ENCODE measurements at regions not wholly inside any gene's neighbourhood (a gene's known extent, or its start where the extent isn't known, plus 50 kb on each side); places are given as distances from the start of the nearest gene placed in this dataset.
"Not testable (repeated sequence)": the region's sequence is repeated elsewhere in the genome, so short reads cannot be mapped to it uniquely, and the experiment has no call there.

GRCh38 chrX:140040386-140040785 is 75.1 kb upstream of the CXorf66 start:
- Histone ChIP-seq H3K4me3 (ENCODE audit: low read depth in 1 of 2, low read length in 1 of 2) (no peak overlapping the region), H3K27ac (no peak overlapping the region), H3K27me3 (no peaks in the 10 kb centered on the region), H3K36me3 (no peaks in the 10 kb centered on the region), H3K4me1 (ENCODE audit: control insufficient read depth in 1 of 2, insufficient read depth in 1 of 2, low read depth in 1 of 2, low read length in 1 of 2) (no peaks in the 10 kb centered on the region), H3K9me3 (no peaks in the 10 kb centered on the region)
- no peak for TF ChIP-seq CTCF (IDR thresholded peaks at IDR 0.05)

- no peaks in the 10 kb centered on the region for H3K9me3 ChIP-seq
- H3K36me3 ChIP-seq, result no peaks in the 10 kb centered on the region
- H3K4me3 ChIP-seq (ENCODE audit: low read depth in 1 of 2, low read length in 1 of 2), result no peak overlapping the region
- H3K27me3 ChIP-seq, result no peaks in the 10 kb centered on the region
- no peak for TF ChIP-seq CTCF (IDR thresholded peaks at IDR 0.05)
- H3K4me1 ChIP-seq (ENCODE audit: control insufficient read depth in 1 of 2, insufficient read depth in 1 of 2, low read depth in 1 of 2, low read length in 1 of 2), result no peaks in the 10 kb centered on the region
- no peak overlapping the region for H3K27ac ChIP-seq
Observed at GRCh38 chrX:140038842-140039241, 73.5 kb upstream of the CXorf66 start.

GRCh38 chrX:140034916-140035315 is 69.6 kb upstream of the CXorf66 start:
- Histone ChIP-seq H3K36me3 (no peaks in the 10 kb centered on the region), H3K4me1 (ENCODE audit: control insufficient read depth in 1 of 2, insufficient read depth in 1 of 2, low read depth in 1 of 2, low read length in 1 of 2) (no peaks in the 10 kb centered on the region), H3K4me3 (ENCODE audit: low read depth in 1 of 2, low read length in 1 of 2) (no peak overlapping the region), H3K9me3 (no peaks in the 10 kb centered on the region), H3K27ac (no peak overlapping the region), H3K27me3 (no peaks in the 10 kb centered on the region)
- TF ChIP-seq CTCF (IDR thresholded peaks at IDR 0.05), result no peak

- H3K9me3 ChIP-seq, result no peaks in the 10 kb centered on the region
- H3K36me3 ChIP-seq, result no peaks in the 10 kb centered on the region
- no peak overlapping the region for H3K4me3 ChIP-seq (ENCODE audit: low read depth in 1 of 2, low read length in 1 of 2)
- H3K4me1 ChIP-seq (ENCODE audit: control insufficient read depth in 1 of 2, insufficient read depth in 1 of 2, low read depth in 1 of 2, low read length in 1 of 2), result no peaks in the 10 kb centered on the region
- TF ChIP-seq CTCF (IDR thresholded peaks at IDR 0.05), result no peak
- H3K27me3 ChIP-seq, result no peaks in the 10 kb centered on the region
- no peak overlapping the region for H3K27ac ChIP-seq
Observed at GRCh38 chrX:140022482-140022881, 57.2 kb upstream of the CXorf66 start.

- H3K27me3 ChIP-seq; H3K36me3 ChIP-seq; H3K4me1 ChIP-seq (ENCODE audit: control insufficient read depth in 1 of 2, insufficient read depth in 1 of 2, low read depth in 1 of 2, low read length in 1 of 2); H3K27ac ChIP-seq; H3K9me3 ChIP-seq; H3K4me3 ChIP-seq (ENCODE audit: low read depth in 1 of 2, low read length in 1 of 2): not testable (repeated sequence)
Observed at GRCh38 chrX:140019134-140019533, 53.8 kb upstream of the CXorf66 start.
